HEK293 (cell line): ENCODE measurements at regions not wholly inside any gene's neighbourhood (a gene's known extent, or its start where the extent isn't known, plus 50 kb on each side); places are given as distances from the start of the nearest gene placed in this dataset.

Experiments
- CTCF ChIA-PET: fragments of 350-600 bp; formaldehyde crosslinking; extraction: SDS; loops from one replicate; lab custom pipeline; 2021; ENCODE audit warnings: antibody characterized with exemption; lab: Yijun Ruan, JAX
- POLR2A ChIA-PET: fragments of 300-600 bp; formaldehyde crosslinking; extraction: SDS; loops from one replicate; lab custom pipeline; 2020; ENCODE audit warnings: antibody characterized with exemption, inconsistent platforms; lab: Yijun Ruan, JAX
- H3K27ac ChIP-seq: fragments of 200-500 bp; sonication (Bioruptor generic); 2 replicates; pipeline ENCODE4 v1.5.1; 2014; ENCODE audit warnings: low read depth, low read length, control low read depth, inconsistent platforms; ENCODE audit errors: extremely low read depth
- H3K36me3 ChIP-seq, 2 experiments: fragments of 200-500 bp in 1 of 2; sonication (Bioruptor generic) in 1 of 2; 1 replicate in 1 of 2; 2 replicates in 1 of 2; pipeline ENCODE4 v1.5.1; 2014 to 2017; ENCODE audit warnings: inconsistent platforms in 2 of 2, low read length in 2 of 2; ENCODE audit not compliant: control insufficient read depth in 2 of 2, insufficient read depth in 1 of 2
- H3K4me1 ChIP-seq: fragments of 200-500 bp; sonication (Bioruptor generic); 2 replicates; pipeline ENCODE4 v1.5.1; 2014; ENCODE audit warnings: mild to moderate bottlenecking, low read length, inconsistent platforms; ENCODE audit not compliant: control insufficient read depth, insufficient read depth
- H3K4me3 ChIP-seq: 2 replicates; pipeline ENCODE4 v1.5.1; 2011; ENCODE audit warnings: low read depth, mild to moderate bottlenecking, control low read depth, low read length, moderate library complexity
- H3K9me3 ChIP-seq: fragments of 200-500 bp; sonication (Bioruptor generic); 2 replicates; pipeline ENCODE4 v1.5.1; 2014; ENCODE audit warnings: low read depth, low read length, inconsistent platforms; ENCODE audit not compliant: control insufficient read depth, insufficient read depth
- GFI1B ChIP-seq: fragments of 450-650 bp; formaldehyde crosslinking; IDR thresholded peaks from 2 replicates; pipeline ENCODE4 v1.5.1; 2016; ENCODE audit warnings: missing biosample characterization, missing genetic modification characterization
- GLI4 ChIP-seq: fragments of 450-650 bp; formaldehyde crosslinking; IDR thresholded peaks from 2 replicates; pipeline ENCODE4 v1.5.1; 2016; ENCODE audit warnings: missing biosample characterization, missing genetic modification characterization
- HOXC10 ChIP-seq: sonication (generic); formaldehyde crosslinking; IDR thresholded peaks from 2 replicates; pipeline ENCODE4 v1.8.1; 2023; ENCODE audit warnings: mild to moderate bottlenecking, missing genetic modification reagents
- KLF16 ChIP-seq: fragments of 450-650 bp; formaldehyde crosslinking; IDR thresholded peaks from 2 replicates; pipeline ENCODE4 v1.5.1; 2017; ENCODE audit warnings: missing biosample characterization, missing genetic modification characterization
- MYNN ChIP-seq: fragments of 450-650 bp; formaldehyde crosslinking; IDR thresholded peaks from 2 replicates; pipeline ENCODE4 v1.5.1; 2016; ENCODE audit warnings: missing biosample characterization, missing genetic modification characterization, borderline replicate concordance
- OVOL3 ChIP-seq: fragments of 450-650 bp; formaldehyde crosslinking; IDR thresholded peaks from 2 replicates; pipeline ENCODE4 v1.5.1; 2016; ENCODE audit warnings: missing biosample characterization, missing genetic modification characterization
- REST ChIP-seq: fragments of 450-650 bp; formaldehyde crosslinking; IDR thresholded peaks from 2 replicates; pipeline ENCODE4 v1.5.1; 2016; ENCODE audit warnings: missing biosample characterization, missing genetic modification characterization
- SCRT1 ChIP-seq: fragments of 450-650 bp; formaldehyde crosslinking; IDR thresholded peaks from 2 replicates; pipeline ENCODE4 v1.5.1; 2016; ENCODE audit warnings: missing biosample characterization, missing genetic modification characterization, borderline replicate concordance
- SP3 ChIP-seq: fragments of 450-650 bp; formaldehyde crosslinking; IDR thresholded peaks from 2 replicates; pipeline ENCODE4 v1.5.1; 2016; ENCODE audit warnings: missing biosample characterization, missing genetic modification characterization
- WT1 ChIP-seq: fragments of 450-650 bp; formaldehyde crosslinking; IDR thresholded peaks from 2 replicates; pipeline ENCODE4 v1.5.1; 2016; ENCODE audit warnings: missing biosample characterization, missing genetic modification characterization
- ZFP37 ChIP-seq: fragments of 450-650 bp; formaldehyde crosslinking; IDR thresholded peaks from 2 replicates; pipeline ENCODE4 v1.5.1; 2016; ENCODE audit warnings: missing biosample characterization, missing genetic modification characterization
- ZNF114 ChIP-seq: fragments of 450-650 bp; formaldehyde crosslinking; IDR thresholded peaks from 2 replicates; pipeline ENCODE4 v1.5.0; 2017; ENCODE audit warnings: missing biosample characterization, missing genetic modification characterization
- ZNF138 ChIP-seq: fragments of 450-650 bp; formaldehyde crosslinking; IDR thresholded peaks from 2 replicates; pipeline ENCODE4 v1.5.1; 2016; ENCODE audit warnings: missing biosample characterization, missing genetic modification characterization, borderline replicate concordance
- ZNF16 ChIP-seq: fragments of 450-650 bp; formaldehyde crosslinking; IDR thresholded peaks from 2 replicates; pipeline ENCODE4 v1.5.1; 2016; ENCODE audit warnings: low read depth, missing biosample characterization, missing genetic modification characterization
- ZNF19 ChIP-seq: fragments of 450-650 bp; formaldehyde crosslinking; IDR thresholded peaks from 2 replicates; pipeline ENCODE4; 2016; ENCODE audit warnings: missing biosample characterization, missing genetic modification characterization, low read depth
- ZNF26 ChIP-seq: fragments of 450-650 bp; formaldehyde crosslinking; IDR thresholded peaks from 2 replicates; pipeline ENCODE4 v1.5.1; 2016; ENCODE audit warnings: missing biosample characterization, missing genetic modification characterization
- ZNF266 ChIP-seq: fragments of 450-650 bp; formaldehyde crosslinking; IDR thresholded peaks from 2 replicates; pipeline ENCODE4 v1.5.1; 2016; ENCODE audit warnings: missing biosample characterization, missing genetic modification characterization, low read depth
- ZNF324 ChIP-seq: fragments of 450-650 bp; formaldehyde crosslinking; IDR thresholded peaks from 2 replicates; pipeline ENCODE4 v1.5.1; 2016; ENCODE audit warnings: missing biosample characterization, missing genetic modification characterization
- ZNF350 ChIP-seq: fragments of 450-650 bp; formaldehyde crosslinking; IDR thresholded peaks from 2 replicates; pipeline ENCODE4 v1.5.0; 2017; ENCODE audit warnings: missing biosample characterization, mild to moderate bottlenecking, missing genetic modification characterization
- ZNF366 ChIP-seq: fragments of 450-650 bp; formaldehyde crosslinking; conservative IDR thresholded peaks from 2 replicates; pipeline ENCODE4 v1.5.1; 2016; ENCODE audit warnings: missing biosample characterization, missing genetic modification characterization
- ZNF555 ChIP-seq: fragments of 450-650 bp; formaldehyde crosslinking; conservative IDR thresholded peaks from 2 replicates; pipeline ENCODE4 v1.5.1; 2017; ENCODE audit warnings: missing biosample characterization, mild to moderate bottlenecking, missing genetic modification characterization, inconsistent platforms
- ZNF596 ChIP-seq: fragments of 450-650 bp; IDR thresholded peaks from 2 replicates; pipeline ENCODE4 v1.5.0; 2018; ENCODE audit warnings: missing biosample characterization, mild to moderate bottlenecking, missing genetic modification characterization, moderate library complexity
- ZNF654 ChIP-seq: fragments of 450-650 bp; formaldehyde crosslinking; IDR thresholded peaks from 2 replicates; pipeline ENCODE4 v1.5.1; 2016; ENCODE audit warnings: low read depth, missing biosample characterization, missing genetic modification characterization
- ZNF660 ChIP-seq: fragments of 450-650 bp; IDR thresholded peaks from 2 replicates; pipeline ENCODE4 v1.5.1; 2018; ENCODE audit warnings: missing biosample characterization, mild to moderate bottlenecking, missing genetic modification characterization
- ZNF670 ChIP-seq: fragments of 450-650 bp; formaldehyde crosslinking; IDR thresholded peaks from 2 replicates; pipeline ENCODE4 v1.5.1; 2016; ENCODE audit warnings: missing biosample characterization, missing genetic modification characterization, low read depth
- ZNF701 ChIP-seq: fragments of 450-650 bp; formaldehyde crosslinking; IDR thresholded peaks from 2 replicates; pipeline ENCODE4 v1.5.1; 2016; ENCODE audit warnings: missing biosample characterization, missing genetic modification characterization
- ZNF707 ChIP-seq: fragments of 450-650 bp; formaldehyde crosslinking; IDR thresholded peaks from 2 replicates; pipeline ENCODE4 v1.5.1; 2016; ENCODE audit warnings: missing biosample characterization, missing genetic modification characterization
- ZSCAN30 ChIP-seq: fragments of 450-650 bp; IDR thresholded peaks from 2 replicates; pipeline ENCODE4 v1.5.1; 2018; ENCODE audit warnings: missing biosample characterization, mild to moderate bottlenecking, missing genetic modification characterization, moderate library complexity
- TF ChIP-seq, protein P1 (sequence below): fragments of 450-650 bp; formaldehyde crosslinking; IDR thresholded peaks from 2 replicates; pipeline ENCODE4 v1.5.1; 2016; ENCODE audit warnings: missing biosample characterization, missing genetic modification characterization
- TF ChIP-seq, protein P2 (sequence below): fragments of 450-650 bp; formaldehyde crosslinking; IDR thresholded peaks from 2 replicates; pipeline ENCODE4 v1.5.1; 2016; ENCODE audit warnings: missing biosample characterization, missing genetic modification characterization

GRCh38 chr2:48113767-48114166 lies 200.7 kb upstream of the FOXN2 start:
- Histone ChIP-seq H3K36me3 (no peaks in the 10 kb centered on the region), H3K9me3 (no peaks in the 10 kb centered on the region), H3K4me3 (no peak overlapping the region), H3K27ac (no peak overlapping the region), H3K4me1 (no peaks in the 10 kb centered on the region)
- TF ChIP-seq ZNF670 (tag by site-specific recombination): no peak
- TF ChIP-seq ZNF19 (tag by site-specific recombination): no peak
- TF ChIP-seq ZSCAN30 (tag by site-specific recombination): no peak
- no peak for TF ChIP-seq HOXC10 (CRISPR knock-in tag)
- TF ChIP-seq, protein P1, sequence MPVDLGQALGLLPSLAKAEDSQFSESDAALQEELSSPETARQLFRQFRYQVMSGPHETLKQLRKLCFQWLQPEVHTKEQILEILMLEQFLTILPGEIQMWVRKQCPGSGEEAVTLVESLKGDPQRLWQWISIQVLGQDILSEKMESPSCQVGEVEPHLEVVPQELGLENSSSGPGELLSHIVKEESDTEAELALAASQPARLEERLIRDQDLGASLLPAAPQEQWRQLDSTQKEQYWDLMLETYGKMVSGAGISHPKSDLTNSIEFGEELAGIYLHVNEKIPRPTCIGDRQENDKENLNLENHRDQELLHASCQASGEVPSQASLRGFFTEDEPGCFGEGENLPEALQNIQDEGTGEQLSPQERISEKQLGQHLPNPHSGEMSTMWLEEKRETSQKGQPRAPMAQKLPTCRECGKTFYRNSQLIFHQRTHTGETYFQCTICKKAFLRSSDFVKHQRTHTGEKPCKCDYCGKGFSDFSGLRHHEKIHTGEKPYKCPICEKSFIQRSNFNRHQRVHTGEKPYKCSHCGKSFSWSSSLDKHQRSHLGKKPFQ (tag by site-specific recombination): no peak
- no peak for TF ChIP-seq MYNN (tag by site-specific recombination)
- no peak for TF ChIP-seq ZNF555
- TF ChIP-seq ZNF707 (tag by site-specific recombination): no peak
- no peak for TF ChIP-seq REST
- no peak for TF ChIP-seq ZNF701 (tag by site-specific recombination)
- no peak for TF ChIP-seq ZNF26
- TF ChIP-seq ZNF596 (tag by site-specific recombination): no peak
- no peak for TF ChIP-seq KLF16 (tag by site-specific recombination)
- TF ChIP-seq ZNF654 (tag by site-specific recombination): no peak
- TF ChIP-seq, protein P2, sequence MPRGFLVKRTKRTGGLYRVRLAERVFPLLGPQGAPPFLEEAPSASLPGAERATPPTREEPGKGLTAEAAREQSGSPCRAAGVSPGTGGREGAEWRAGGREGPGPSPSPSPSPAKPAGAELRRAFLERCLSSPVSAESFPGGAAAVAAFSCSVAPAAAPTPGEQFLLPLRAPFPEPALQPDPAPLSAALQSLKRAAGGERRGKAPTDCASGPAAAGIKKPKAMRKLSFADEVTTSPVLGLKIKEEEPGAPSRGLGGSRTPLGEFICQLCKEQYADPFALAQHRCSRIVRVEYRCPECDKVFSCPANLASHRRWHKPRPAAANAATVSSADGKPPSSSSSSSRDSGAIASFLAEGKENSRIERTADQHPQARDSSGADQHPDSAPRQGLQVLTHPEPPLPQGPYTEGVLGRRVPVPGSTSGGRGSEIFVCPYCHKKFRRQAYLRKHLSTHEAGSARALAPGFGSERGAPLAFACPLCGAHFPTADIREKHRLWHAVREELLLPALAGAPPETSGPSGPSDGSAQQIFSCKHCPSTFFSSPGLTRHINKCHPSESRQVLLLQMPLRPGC: no peak
- no peak for TF ChIP-seq ZNF350 (tag by site-specific recombination)
- ChIA-PET CTCF (interaction anchor here (1.0 kb wide), 1 partner anchor 306 kb away, joined by 3 read pairs; no protein-coding TSS in a partner anchor), POLR2A (no interaction called here)

DNA sequence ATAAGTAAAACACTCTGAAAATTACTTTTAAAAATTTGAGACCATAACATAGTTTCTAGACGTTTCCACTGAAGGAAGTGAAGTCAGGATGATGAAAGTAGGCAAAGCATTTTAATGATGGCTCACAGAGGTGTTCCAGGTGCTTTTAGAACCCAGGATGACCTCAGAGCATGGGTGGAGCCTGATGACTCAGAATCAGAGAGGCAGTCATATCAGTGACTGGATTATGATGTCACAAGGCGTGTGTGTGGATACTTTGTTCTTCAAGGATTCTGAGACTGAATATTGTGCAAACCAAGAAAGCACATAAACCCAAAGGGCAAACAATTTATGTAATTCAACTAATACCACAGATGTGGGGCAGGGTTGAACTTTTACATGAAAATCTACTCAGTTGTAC lies 200.2 kb upstream of the FOXN2 start:
- ChIA-PET POLR2A (no interaction called here), CTCF (interaction anchor here (1.0 kb wide), 1 partner anchor 305 kb away, joined by 3 read pairs; no protein-coding TSS in a partner anchor)
- Histone ChIP-seq H3K4me1 (no peaks in the 10 kb centered on the region), H3K36me3 (no peaks in the 10 kb centered on the region), H3K9me3 (no peaks in the 10 kb centered on the region), H3K27ac (no peak overlapping the region), H3K4me3 (no peak overlapping the region)
- TF ChIP-seq GFI1B (tag by site-specific recombination) (no peak), GLI4 (tag by site-specific recombination) (no peak), OVOL3 (tag by site-specific recombination) (no peak), ZNF324 (tag by site-specific recombination) (0 out of 2 replicates have a peak, but pooled peaks have one; percentile 57), ZNF16 (tag by site-specific recombination) (no peak), WT1 (tag by site-specific recombination) (no peak), ZFP37 (tag by site-specific recombination) (0 out of 2 replicates have a peak, but pooled peaks have one; percentile 53), ZNF660 (tag by site-specific recombination) (peak; percentile 88), ZNF138 (tag by site-specific recombination) (no peak), ZNF366 (tag by site-specific recombination) (peak; percentile 72), SCRT1 (no peak), ZNF266 (tag by site-specific recombination) (no peak), ZNF114 (tag by site-specific recombination) (no peak), SP3 (tag by site-specific recombination) (peak; percentile 65; the same call in 1 of the 2 replicates)
